Body of pancreas (tissue), 4 donors: ENCODE measurements at regions not wholly inside any gene's neighbourhood (a gene's known extent, or its start where the extent isn't known, plus 50 kb on each side); places are given as distances from the start of the nearest gene placed in this dataset.

Experiments
- POLR2A ChIP-seq, 3 donors: fragments of 450-650 bp; IDR thresholded peaks; one replicate each; pipeline ENCODE4 v1.6.1; 2016; ENCODE audit warnings: antibody characterized with exemption in 3 of 3, mild to moderate bottlenecking in 2 of 3
- TF ChIP-seq, protein P1 (sequence below), 7 experiments: fragments of 450-650 bp in 4 of 7; fragments of 200-600 bp in 3 of 7; sonication (generic) in 3 of 7; IDR thresholded peaks; one replicate each; pipeline ENCODE4 v1.5.1; 2016 to 2019; ENCODE audit warnings: antibody characterized with exemption in 7 of 7

DNA sequence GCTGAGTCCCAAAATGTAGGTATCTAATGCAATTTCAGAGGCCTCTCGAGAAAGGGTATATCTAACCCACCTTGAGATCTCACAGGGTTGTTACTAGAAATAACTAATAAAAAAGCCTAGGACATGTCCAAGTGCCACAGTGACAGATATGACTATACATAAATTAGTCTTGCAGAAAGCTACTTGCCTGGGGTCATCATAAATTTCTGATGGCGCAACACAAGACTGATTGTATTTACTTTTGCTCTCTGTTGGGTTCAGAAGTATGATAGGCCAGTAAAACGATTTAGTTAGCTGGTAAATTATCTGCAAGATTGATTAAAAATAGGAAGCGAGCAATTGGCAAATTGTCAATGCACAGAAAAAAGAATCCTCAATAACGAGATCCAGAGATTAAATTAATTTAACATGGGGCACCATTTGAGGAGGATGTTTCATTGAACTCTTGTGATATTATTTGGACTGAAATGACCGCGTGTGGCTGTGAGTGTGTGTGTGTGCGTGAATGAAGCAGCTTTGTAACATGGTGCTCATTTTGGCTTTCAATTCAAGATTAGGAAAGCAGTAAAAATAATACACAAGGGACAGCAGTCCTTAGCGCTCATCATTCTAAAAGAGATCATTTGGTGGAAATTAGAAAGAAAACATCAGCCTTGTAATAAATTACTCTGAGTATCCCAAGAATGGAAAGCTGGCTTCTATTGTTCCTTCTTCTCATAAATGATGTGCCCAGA lies 157.4 kb upstream of the ZFHX3 start:
- TF ChIP-seq, protein P1, sequence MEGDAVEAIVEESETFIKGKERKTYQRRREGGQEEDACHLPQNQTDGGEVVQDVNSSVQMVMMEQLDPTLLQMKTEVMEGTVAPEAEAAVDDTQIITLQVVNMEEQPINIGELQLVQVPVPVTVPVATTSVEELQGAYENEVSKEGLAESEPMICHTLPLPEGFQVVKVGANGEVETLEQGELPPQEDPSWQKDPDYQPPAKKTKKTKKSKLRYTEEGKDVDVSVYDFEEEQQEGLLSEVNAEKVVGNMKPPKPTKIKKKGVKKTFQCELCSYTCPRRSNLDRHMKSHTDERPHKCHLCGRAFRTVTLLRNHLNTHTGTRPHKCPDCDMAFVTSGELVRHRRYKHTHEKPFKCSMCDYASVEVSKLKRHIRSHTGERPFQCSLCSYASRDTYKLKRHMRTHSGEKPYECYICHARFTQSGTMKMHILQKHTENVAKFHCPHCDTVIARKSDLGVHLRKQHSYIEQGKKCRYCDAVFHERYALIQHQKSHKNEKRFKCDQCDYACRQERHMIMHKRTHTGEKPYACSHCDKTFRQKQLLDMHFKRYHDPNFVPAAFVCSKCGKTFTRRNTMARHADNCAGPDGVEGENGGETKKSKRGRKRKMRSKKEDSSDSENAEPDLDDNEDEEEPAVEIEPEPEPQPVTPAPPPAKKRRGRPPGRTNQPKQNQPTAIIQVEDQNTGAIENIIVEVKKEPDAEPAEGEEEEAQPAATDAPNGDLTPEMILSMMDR (IDR thresholded peaks at IDR 0.05), result no peak
- TF ChIP-seq POLR2A (IDR thresholded peaks at IDR 0.05), result no peak
